Glutamatergic neuron (in vitro differentiated cells): ENCODE measurements at regions not wholly inside any gene's neighbourhood (a gene's known extent, or its start where the extent isn't known, plus 50 kb on each side); places are given as distances from the start of the nearest gene placed in this dataset.

Source experiments
- DNase-seq: peaks from one replicate; pipeline ENCODE4 v3.0.0; 2022
- H3K27ac Mint-ChIP-seq: one replicate; pipeline ENCODE4 v1.8.0; 2020; ENCODE audit warnings: mild to moderate bottlenecking, mixed read lengths, inconsistent platforms; ENCODE audit not compliant: unreplicated experiment
- H3K27me3 Mint-ChIP-seq: one replicate; pipeline ENCODE4 v1.8.0; 2020; ENCODE audit warnings: mild to moderate bottlenecking, moderate library complexity, mixed read lengths, inconsistent platforms; ENCODE audit not compliant: unreplicated experiment
- H3K36me3 Mint-ChIP-seq: one replicate; pipeline ENCODE4 v1.8.0; 2020; ENCODE audit warnings: mild to moderate bottlenecking, mixed read lengths, inconsistent platforms; ENCODE audit not compliant: unreplicated experiment
- H3K4me1 Mint-ChIP-seq: one replicate; pipeline ENCODE4 v1.8.0; 2020; ENCODE audit warnings: mild to moderate bottlenecking, low read depth, mixed read lengths, inconsistent platforms; ENCODE audit not compliant: unreplicated experiment
- H3K4me3 Mint-ChIP-seq: one replicate; pipeline ENCODE4 v1.8.0; 2020; ENCODE audit warnings: mild to moderate bottlenecking, mixed read lengths, inconsistent platforms; ENCODE audit not compliant: unreplicated experiment
- H3K9me3 Mint-ChIP-seq: one replicate; pipeline ENCODE4 v1.8.0; 2020; ENCODE audit warnings: mild to moderate bottlenecking, moderate library complexity, mixed read lengths, inconsistent platforms; ENCODE audit not compliant: unreplicated experiment
- CTCF ChIP-seq: fragments of 200-600 bp; sonication (generic); IDR thresholded peaks from one replicate; pipeline ENCODE4 v1.5.0; 2021; ENCODE audit not compliant: partially characterized antibody, unreplicated experiment

GRCh38 chr16:74219706-74220105 lies 76.9 kb upstream of the PSMD7 start:
- H3K9me3 Mint-ChIP-seq: no peaks in the 10 kb centered on the region
- H3K27ac Mint-ChIP-seq: no peak overlapping the region
- H3K4me1 Mint-ChIP-seq: no peaks in the 10 kb centered on the region
- no peak overlapping the region for H3K4me3 Mint-ChIP-seq
- peaks cover 5% of the 10 kb centered on the region for H3K27me3 Mint-ChIP-seq
- no peak for DNase-seq
- H3K36me3 Mint-ChIP-seq: no peaks in the 10 kb centered on the region
- TF ChIP-seq CTCF: no peak

- Mint-ChIP-seq H3K4me3 (no peak overlapping the region), H3K27ac (no peak overlapping the region), H3K27me3 (peaks cover 5% of the 10 kb centered on the region), H3K4me1 (no peaks in the 10 kb centered on the region), H3K36me3 (no peaks in the 10 kb centered on the region), H3K9me3 (no peaks in the 10 kb centered on the region)
- no peak for DNase-seq
- TF ChIP-seq CTCF: no peak
Measured at GRCh38 chr16:74218871-74219270, 77.7 kb upstream of the PSMD7 start.

GRCh38 chr16:74216319-74216718 lies 80.3 kb upstream of the PSMD7 start:
- no peak for TF ChIP-seq CTCF
- Mint-ChIP-seq H3K4me1 (no peaks in the 10 kb centered on the region), H3K27ac (no peak overlapping the region), H3K36me3 (no peaks in the 10 kb centered on the region), H3K9me3 (no peaks in the 10 kb centered on the region), H3K27me3 (peaks cover 8% of the 10 kb centered on the region), H3K4me3 (no peak overlapping the region)
- DNase-seq: no peak

- Mint-ChIP-seq H3K4me3 (no peak overlapping the region), H3K27me3 (peaks cover 8% of the 10 kb centered on the region), H3K36me3 (no peaks in the 10 kb centered on the region), H3K4me1 (no peaks in the 10 kb centered on the region), H3K9me3 (no peaks in the 10 kb centered on the region), H3K27ac (no peak overlapping the region)
- TF ChIP-seq CTCF: no peak
- DNase-seq: no peak
Measured at GRCh38 chr16:74215249-74215648, 81.4 kb upstream of the PSMD7 start.

- Mint-ChIP-seq H3K36me3 (no peaks in the 10 kb centered on the region), H3K27ac (no peak overlapping the region), H3K4me3 (no peak overlapping the region), H3K27me3 (peaks cover 5% of the 10 kb centered on the region), H3K9me3 (no peaks in the 10 kb centered on the region), H3K4me1 (no peaks in the 10 kb centered on the region)
- no peak for TF ChIP-seq CTCF
- DNase-seq: no peak
Measured at GRCh38 chr16:74213372-74213771, 83.2 kb upstream of the PSMD7 start.
